ENCODE measurements at regions not wholly inside any gene's neighbourhood (a gene's known extent, or its start where the extent isn't known, plus 50 kb on each side); places are given as distances from the start of the nearest gene placed in this dataset.
"Not testable (repeated sequence)": the region's sequence is repeated elsewhere in the genome, so short reads cannot be mapped to it uniquely, and the experiment has no call there.

GRCh38 chr5:173484569-173484968 lies 131.9 kb downstream of the BOD1 start:
- H4K20me1 ChIP-seq (ENCODE audit: insufficient read depth, low read length) = no peaks in the 10 kb centered on the region
- H3K4me2 ChIP-seq (ENCODE audit: insufficient read depth, low read length) = no peak overlapping the region
- no peaks in the 10 kb centered on the region for H3K36me3 ChIP-seq (ENCODE audit: insufficient read depth, low read length)
- DNase-seq (no peak), ATAC-seq (ENCODE audit: insufficient read depth, low read depth) (no peak)
- H2AFZ ChIP-seq (ENCODE audit: low read depth, low read length) = no peak overlapping the region
- no peaks in the 10 kb centered on the region for H3K79me2 ChIP-seq (ENCODE audit: insufficient read depth, low read length)
- H3K4me3 ChIP-seq (ENCODE audit: low read depth in 1 of 2, low read length in 2 of 2) = no peak overlapping the region
- no peaks in the 10 kb centered on the region for H3K9me3 ChIP-seq (ENCODE audit: insufficient read depth, low read length, severe bottlenecking)
- H3K9ac ChIP-seq (ENCODE audit: low read depth, low read length) = no peak overlapping the region
- TF ChIP-seq CTCF (IDR thresholded peaks at IDR 0.05; ENCODE audit: borderline replicate concordance, extremely low read depth, low read length, poor library complexity, severe bottlenecking) = no peak
- no peak for TF ChIP-seq EZH2 (IDR thresholded peaks at IDR 0.05; ENCODE audit: borderline replicate concordance, low read depth, low read length, severe bottlenecking)
- H3K4me1 ChIP-seq (ENCODE audit: insufficient read depth, low read length) = no peaks in the 10 kb centered on the region
- H3K27ac ChIP-seq (ENCODE audit: low read length) = no peak overlapping the region
- peaks cover 7% of the 10 kb centered on the region for H3K27me3 ChIP-seq (ENCODE audit: insufficient read depth, low read length, poor library complexity)

- ATAC-seq (ENCODE audit: insufficient read depth, low read depth); H2AFZ ChIP-seq (ENCODE audit: low read depth, low read length); H3K27me3 ChIP-seq (ENCODE audit: insufficient read depth, low read length, poor library complexity); H3K9me3 ChIP-seq (ENCODE audit: insufficient read depth, low read length, severe bottlenecking); H3K27ac ChIP-seq (ENCODE audit: low read length); DNase-seq; H4K20me1 ChIP-seq (ENCODE audit: insufficient read depth, low read length); H3K4me2 ChIP-seq (ENCODE audit: insufficient read depth, low read length); H3K4me1 ChIP-seq (ENCODE audit: insufficient read depth, low read length); H3K79me2 ChIP-seq (ENCODE audit: insufficient read depth, low read length); H3K9ac ChIP-seq (ENCODE audit: low read depth, low read length); H3K4me3 ChIP-seq (ENCODE audit: low read depth in 1 of 2, low read length in 2 of 2); H3K36me3 ChIP-seq (ENCODE audit: insufficient read depth, low read length): not testable (repeated sequence)
Observed at GRCh38 chr5:173483599-173483998, 132.9 kb downstream of the BOD1 start.

- no peak overlapping the region for H3K4me3 ChIP-seq (ENCODE audit: low read depth in 1 of 2, low read length in 2 of 2)
- H3K4me2 ChIP-seq (ENCODE audit: insufficient read depth, low read length) = no peak overlapping the region
- no peak overlapping the region for H3K9ac ChIP-seq (ENCODE audit: low read depth, low read length)
- H3K27ac ChIP-seq (ENCODE audit: low read length) = no peak overlapping the region
- no peaks in the 10 kb centered on the region for H3K36me3 ChIP-seq (ENCODE audit: insufficient read depth, low read length)
- H3K79me2 ChIP-seq (ENCODE audit: insufficient read depth, low read length) = no peaks in the 10 kb centered on the region
- H3K4me1 ChIP-seq (ENCODE audit: insufficient read depth, low read length) = no peaks in the 10 kb centered on the region
- DNase-seq (no peak), ATAC-seq (ENCODE audit: insufficient read depth, low read depth) (no peak)
- no peak overlapping the region for H2AFZ ChIP-seq (ENCODE audit: low read depth, low read length)
- no peaks in the 10 kb centered on the region for H4K20me1 ChIP-seq (ENCODE audit: insufficient read depth, low read length)
- peaks cover 8% of the 10 kb centered on the region for H3K27me3 ChIP-seq (ENCODE audit: insufficient read depth, low read length, poor library complexity)
- TF ChIP-seq EZH2 (IDR thresholded peaks at IDR 0.05; ENCODE audit: borderline replicate concordance, low read depth, low read length, severe bottlenecking) (no peak), CTCF (IDR thresholded peaks at IDR 0.05; ENCODE audit: borderline replicate concordance, extremely low read depth, low read length, poor library complexity, severe bottlenecking) (no peak)
- no peaks in the 10 kb centered on the region for H3K9me3 ChIP-seq (ENCODE audit: insufficient read depth, low read length, severe bottlenecking)
Observed at GRCh38 chr5:173483160-173483559, 133.3 kb downstream of the BOD1 start.

- Histone ChIP-seq H3K79me2 (ENCODE audit: insufficient read depth, low read length) (no peaks in the 10 kb centered on the region), H4K20me1 (ENCODE audit: insufficient read depth, low read length) (no peaks in the 10 kb centered on the region), H3K36me3 (ENCODE audit: insufficient read depth, low read length) (no peaks in the 10 kb centered on the region), H3K9me3 (ENCODE audit: insufficient read depth, low read length, severe bottlenecking) (no peaks in the 10 kb centered on the region), H3K4me2 (ENCODE audit: insufficient read depth, low read length) (no peak overlapping the region), H3K27me3 (ENCODE audit: insufficient read depth, low read length, poor library complexity) (peaks cover 7% of the 10 kb centered on the region), H3K9ac (ENCODE audit: low read depth, low read length) (no peak overlapping the region), H3K27ac (ENCODE audit: low read length) (no peak overlapping the region), H3K4me1 (ENCODE audit: insufficient read depth, low read length) (no peaks in the 10 kb centered on the region), H2AFZ (ENCODE audit: low read depth, low read length) (no peak overlapping the region), H3K4me3 (ENCODE audit: low read depth in 1 of 2, low read length in 2 of 2) (no peak overlapping the region)
- DNase-seq (no peak), ATAC-seq (ENCODE audit: insufficient read depth, low read depth) (no peak)
- TF ChIP-seq EZH2 (IDR thresholded peaks at IDR 0.05; ENCODE audit: borderline replicate concordance, low read depth, low read length, severe bottlenecking) = no peak
- no peak for TF ChIP-seq CTCF (IDR thresholded peaks at IDR 0.05; ENCODE audit: borderline replicate concordance, extremely low read depth, low read length, poor library complexity, severe bottlenecking)
Observed at GRCh38 chr5:173481821-173482220, 134.6 kb downstream of the BOD1 start.
